Sigmoid colon (tissue), 4 donors: ENCODE measurements at regions not wholly inside any gene's neighbourhood (a gene's known extent, or its start where the extent isn't known, plus 50 kb on each side); places are given as distances from the start of the nearest gene placed in this dataset.

Experiments
- CTCF ChIP-seq, 4 experiments: fragments of 450-650 bp in 3 of 4; fragments of 200-600 bp in 1 of 4; IDR thresholded peaks; one replicate each; pipeline ENCODE4 v1.5.1; 2016 to 2019; ENCODE audit warnings: antibody characterized with exemption in 4 of 4, mild to moderate bottlenecking in 3 of 4, moderate library complexity in 2 of 4
- EP300 ChIP-seq, 4 donors: sonication (generic); formaldehyde crosslinking; IDR thresholded peaks; one replicate each; pipeline ENCODE4 v1.6.1; 2017; ENCODE audit warnings: antibody characterized with exemption in 4 of 4
- POLR2AphosphoS5 ChIP-seq, 4 donors: sonication (generic); formaldehyde crosslinking; IDR thresholded peaks; one replicate each; pipeline ENCODE4 v1.6.1; 2017; ENCODE audit warnings: antibody characterized with exemption in 4 of 4

- TF ChIP-seq CTCF (IDR thresholded peaks at IDR 0.05) (no peak), POLR2AphosphoS5 (IDR thresholded peaks at IDR 0.05) (no peak), EP300 (IDR thresholded peaks at IDR 0.05) (no peak)
Observed at GRCh38 chr18:29644276-29644675, 1398.3 kb downstream of the DSC3 start.
